Sigmoid colon (tissue), 6 donors: ENCODE measurements at regions not wholly inside any gene's neighbourhood (a gene's known extent, or its start where the extent isn't known, plus 50 kb on each side); places are given as distances from the start of the nearest gene placed in this dataset.

Source experiments
- DNase-seq: peaks from one replicate; pipeline ENCODE4 v3.0.0-alpha.2; 2019
- H3K27ac ChIP-seq, 4 donors: fragments of 200-600 bp; sonication (generic); one replicate each; pipeline ENCODE4 v1.5.1; 2016 to 2019; ENCODE audit warnings: mild to moderate bottlenecking in 1 of 4
- H3K27me3 ChIP-seq, 3 donors: fragments of 200-600 bp; sonication (generic); one replicate each; pipeline ENCODE4 v1.5.1; 2019; ENCODE audit warnings: mild to moderate bottlenecking in 1 of 3
- H3K36me3 ChIP-seq, 4 donors: fragments of 200-600 bp; sonication (generic); one replicate each; pipeline ENCODE4 v1.5.1; 2016 to 2019
- H3K4me1 ChIP-seq, 4 donors: fragments of 200-600 bp; sonication (generic); one replicate each; pipeline ENCODE4 v1.5.1; 2017 to 2019
- H3K4me3 ChIP-seq, 4 donors: fragments of 200-600 bp; sonication (generic); one replicate each; pipeline ENCODE4 v1.5.1; 2017 to 2019; ENCODE audit warnings: mild to moderate bottlenecking in 2 of 4, moderate library complexity in 1 of 4
- H3K9me3 ChIP-seq, 4 donors: fragments of 200-600 bp in 3 of 4; sonication (generic) in 3 of 4; one replicate each; pipeline versions ENCODE4 v1.5.1 to v1.6.1; 2013 to 2019
- EP300 ChIP-seq, 4 donors: sonication (generic); formaldehyde crosslinking; IDR thresholded peaks; one replicate each; pipeline ENCODE4 v1.6.1; 2017; ENCODE audit warnings: antibody characterized with exemption in 4 of 4
- POLR2A ChIP-seq, 2 donors: fragments of 450-650 bp; IDR thresholded peaks; one replicate each; pipeline ENCODE4 v1.6.1; 2016; ENCODE audit warnings: antibody characterized with exemption in 2 of 2, mild to moderate bottlenecking in 2 of 2, moderate library complexity in 2 of 2
- POLR2AphosphoS5 ChIP-seq, 4 donors: sonication (generic); formaldehyde crosslinking; IDR thresholded peaks; one replicate each; pipeline ENCODE4 v1.6.1; 2017; ENCODE audit warnings: antibody characterized with exemption in 4 of 4
- WGBS, 2 donors: extraction: QIAGEN DNeasy Blood & Tissue Kit; methylation state at CpG; one replicate each; pipeline ENCODE4 v1.1.7; 2013; 5-methylcytosine and 5-hydroxymethylcytosine counted together
- intact Hi-C: fragments of 100-400 bp; cut with DNase I; formaldehyde crosslinking; loops from one replicate; pipeline ENCODE4 v1.15.1; 2023
- TF ChIP-seq, protein P1 (sequence below), 4 experiments: fragments of 450-650 bp in 3 of 4; fragments of 200-600 bp in 1 of 4; IDR thresholded peaks; one replicate each; pipeline ENCODE4 v1.5.1; 2016 to 2019; ENCODE audit warnings: antibody characterized with exemption in 4 of 4, mild to moderate bottlenecking in 3 of 4, moderate library complexity in 2 of 4
- donor health status: healthy with polysubstance abuse.
- donor health status: healthy.

- no peak for TF ChIP-seq POLR2A (IDR thresholded peaks at IDR 0.05)
- no peak for TF ChIP-seq EP300 (IDR thresholded peaks at IDR 0.05)
- TF ChIP-seq, protein P1, sequence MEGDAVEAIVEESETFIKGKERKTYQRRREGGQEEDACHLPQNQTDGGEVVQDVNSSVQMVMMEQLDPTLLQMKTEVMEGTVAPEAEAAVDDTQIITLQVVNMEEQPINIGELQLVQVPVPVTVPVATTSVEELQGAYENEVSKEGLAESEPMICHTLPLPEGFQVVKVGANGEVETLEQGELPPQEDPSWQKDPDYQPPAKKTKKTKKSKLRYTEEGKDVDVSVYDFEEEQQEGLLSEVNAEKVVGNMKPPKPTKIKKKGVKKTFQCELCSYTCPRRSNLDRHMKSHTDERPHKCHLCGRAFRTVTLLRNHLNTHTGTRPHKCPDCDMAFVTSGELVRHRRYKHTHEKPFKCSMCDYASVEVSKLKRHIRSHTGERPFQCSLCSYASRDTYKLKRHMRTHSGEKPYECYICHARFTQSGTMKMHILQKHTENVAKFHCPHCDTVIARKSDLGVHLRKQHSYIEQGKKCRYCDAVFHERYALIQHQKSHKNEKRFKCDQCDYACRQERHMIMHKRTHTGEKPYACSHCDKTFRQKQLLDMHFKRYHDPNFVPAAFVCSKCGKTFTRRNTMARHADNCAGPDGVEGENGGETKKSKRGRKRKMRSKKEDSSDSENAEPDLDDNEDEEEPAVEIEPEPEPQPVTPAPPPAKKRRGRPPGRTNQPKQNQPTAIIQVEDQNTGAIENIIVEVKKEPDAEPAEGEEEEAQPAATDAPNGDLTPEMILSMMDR (IDR thresholded peaks at IDR 0.05) = no peak
- TF ChIP-seq POLR2AphosphoS5 (IDR thresholded peaks at IDR 0.05) = no peak
- intact Hi-C loops = no loop called here
- peaks cover 0 to 3% (median 1%) of the 10 kb centered on the region in 4 donors for H3K9me3 ChIP-seq
- DNase-seq = no peak
- peaks cover 0 to 22% (median 3%) of the 10 kb centered on the region in 3 donors for H3K27me3 ChIP-seq
- H3K4me1 ChIP-seq = peaks cover 0 to 6% (median 0%) of the 10 kb centered on the region in 4 donors
- H3K4me3 ChIP-seq = no peak overlapping the region
- WGBS, 2 donors = 18 to 65% methylated on average over 5 of the region's 5 CpGs
- H3K36me3 ChIP-seq = no peaks in the 10 kb centered on the region
- H3K27ac ChIP-seq = no peak overlapping the region
Observed at GRCh38 chr16:49972280-49972679, 52.7 kb upstream of the CNEP1R1 start.

GRCh38 chr16:49972961-49973360 is 52.1 kb upstream of the CNEP1R1 start:
- Histone ChIP-seq H3K36me3 (no peaks in the 10 kb centered on the region), H3K4me3 (no peak overlapping the region), H3K4me1 (peaks cover 0 to 6% (median 0%) of the 10 kb centered on the region in 4 donors), H3K27ac (no peak overlapping the region), H3K9me3 (peaks cover 0 to 6% (median 1%) of the 10 kb centered on the region in 4 donors), H3K27me3 (peaks cover 0 to 15% (median 3%) of the 10 kb centered on the region in 3 donors)
- 83 to 84% methylated on average over 9 of the region's 9 CpGs for WGBS, 2 donors
- intact Hi-C loops = no loop called here
- no peak for DNase-seq
- TF ChIP-seq POLR2AphosphoS5 (IDR thresholded peaks at IDR 0.05) = no peak
- TF ChIP-seq EP300 (IDR thresholded peaks at IDR 0.05) = no peak
- TF ChIP-seq, protein P1 (IDR thresholded peaks at IDR 0.05) = no peak
- no peak for TF ChIP-seq POLR2A (IDR thresholded peaks at IDR 0.05)
